PFSK-1 (cell line): ENCODE measurements at regions not wholly inside any gene's neighbourhood (a gene's known extent, or its start where the extent isn't known, plus 50 kb on each side); places are given as distances from the start of the nearest gene placed in this dataset.

Source experiments
- POLR2AphosphoS5 ChIP-seq: IDR thresholded peaks from 2 replicates; pipeline ENCODE4 v1.6.1; 2012; ENCODE audit warnings: low read depth, mild to moderate bottlenecking, control low read depth, low read length, moderate library complexity
- REST ChIP-seq, 2 experiments: IDR thresholded peaks; 2 replicates each; pipeline versions ENCODE4 v1.6.1 to v1.8.0; 2011 to 2012; ENCODE audit warnings: low read depth in 2 of 2, low read length in 2 of 2, control low read depth in 1 of 2, inconsistent platforms in 1 of 2, mild to moderate bottlenecking in 1 of 2, moderate library complexity in 1 of 2; ENCODE audit not compliant: insufficient read depth in 1 of 2
- TAF1 ChIP-seq: IDR thresholded peaks from 2 replicates; pipeline ENCODE4 v1.6.1; 2012; ENCODE audit warnings: low read length, control low read depth, borderline replicate concordance; ENCODE audit not compliant: insufficient read depth

DNA sequence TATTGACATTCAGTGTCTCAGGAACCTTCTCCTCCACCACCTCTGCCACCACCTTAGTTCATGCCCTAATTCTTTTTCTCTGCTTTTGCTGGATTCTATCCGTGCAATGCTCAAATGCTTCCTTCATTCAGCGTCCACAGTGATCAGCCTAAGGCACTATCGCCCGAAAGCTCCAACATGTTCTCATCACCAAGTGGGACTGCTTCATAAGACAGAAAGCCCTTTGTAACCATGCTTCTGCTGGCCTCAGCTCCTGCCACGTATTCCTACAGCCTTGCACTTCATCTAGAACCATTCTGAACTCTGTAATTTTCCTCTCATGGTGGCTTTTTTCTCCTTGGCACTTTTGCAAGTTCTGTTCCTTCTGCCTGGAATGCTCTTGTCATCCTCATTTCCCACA is 222.9 kb downstream of the HNMT start:
- TF ChIP-seq REST (IDR thresholded peaks at IDR 0.05; ENCODE audit: insufficient read depth in 1 of 2, low read depth in 2 of 2, low read length in 2 of 2), result no peak
- no peak for TF ChIP-seq POLR2AphosphoS5
- no peak for TF ChIP-seq TAF1
